K562 (cell line): ENCODE measurements at regions not wholly inside any gene's neighbourhood (a gene's known extent, or its start where the extent isn't known, plus 50 kb on each side); places are given as distances from the start of the nearest gene placed in this dataset.

Source experiments
- ATF7 ChIP-seq: fragments of 450-650 bp; IDR thresholded peaks from 2 replicates; pipeline ENCODE4 v1.7.1; 2014; ENCODE audit warnings: mild to moderate bottlenecking, moderate library complexity
- BACH1 ChIP-seq: fragments of 200-800 bp; sonication (Bioruptor generic); IDR thresholded peaks from 2 replicates; pipeline ENCODE4 v1.6.1; 2016; ENCODE audit warnings: missing genetic modification characterization, missing compliant biosample characterization
- BRF2 ChIP-seq: IDR thresholded peaks from 3 replicates; pipeline ENCODE4 v1.6.1; 2011; ENCODE audit warnings: borderline replicate concordance, mild to moderate bottlenecking; ENCODE audit not compliant: insufficient read length, insufficient read depth
- C11orf30 ChIP-seq: fragments of 450-650 bp; IDR thresholded peaks from 2 replicates; pipeline ENCODE4 v1.6.1; 2016; ENCODE audit warnings: low read depth, mild to moderate bottlenecking
- EGR1 ChIP-seq: fragments of 450-650 bp; conservative IDR thresholded peaks from 2 replicates; pipeline ENCODE4 v1.6.1; 2017; ENCODE audit warnings: mild to moderate bottlenecking
- MAFF ChIP-seq: IDR thresholded peaks from 2 replicates; pipeline ENCODE4 v1.6.1; 2012; ENCODE audit warnings: low read length, improper control_type of control experiment
- MAFK ChIP-seq: IDR thresholded peaks from 2 replicates; pipeline ENCODE4 v1.6.1; 2011; ENCODE audit warnings: low read length, improper control_type of control experiment
- NCOA2 ChIP-seq, 2 experiments: fragments of 450-650 bp; IDR thresholded peaks; 2 replicates each; pipeline ENCODE4 v1.6.1; 2018; ENCODE audit warnings: mild to moderate bottlenecking in 2 of 2, moderate library complexity in 1 of 2; ENCODE audit not compliant: partially characterized antibody in 2 of 2
- NR2C1 ChIP-seq, 2 experiments: fragments of 450-650 bp; IDR thresholded peaks; 2 replicates each; pipeline ENCODE4 v1.6.1; 2017; ENCODE audit warnings: mild to moderate bottlenecking in 2 of 2, antibody characterized with exemption in 1 of 2, inconsistent platforms in 1 of 2, missing compliant biosample characterization in 1 of 2, missing genetic modification characterization in 1 of 2
- NR2F6 ChIP-seq: fragments of 450-650 bp; formaldehyde crosslinking; IDR thresholded peaks from 2 replicates; pipeline ENCODE4 v1.4.0; 2020; ENCODE audit warnings: mild to moderate bottlenecking
- SNIP1 ChIP-seq: fragments of 450-650 bp; IDR thresholded peaks from 2 replicates; pipeline ENCODE4 v1.7.1; 2017; ENCODE audit warnings: low read depth, mild to moderate bottlenecking
- STAG1 ChIP-seq: sonication (generic); formaldehyde crosslinking; IDR thresholded peaks from 2 replicates; pipeline ENCODE4 v1.5.0; 2020; ENCODE audit warnings: missing genetic modification reagents, borderline replicate concordance
- STAT5B ChIP-seq: fragments of 250-450 bp; sonication (Bioruptor Pico); IDR thresholded peaks from 2 replicates; pipeline ENCODE4 v1.8.0; 2021; ENCODE audit warnings: mild to moderate bottlenecking, inconsistent platforms
- TCF7 ChIP-seq: sonication (generic); IDR thresholded peaks from 2 replicates; pipeline ENCODE4 v1.6.1; 2016; ENCODE audit warnings: antibody characterized with exemption, borderline replicate concordance
- ZFX ChIP-seq: sonication (generic); formaldehyde crosslinking; IDR thresholded peaks from 2 replicates; pipeline ENCODE4 v1.8.0; 2022; ENCODE audit warnings: mild to moderate bottlenecking, missing genetic modification reagents, moderate library complexity
- ZNF57 ChIP-seq: fragments of 450-650 bp; formaldehyde crosslinking; IDR thresholded peaks from 2 replicates; pipeline ENCODE4 v1.4.0; 2020; ENCODE audit warnings: mild to moderate bottlenecking, moderate library complexity
- ZNF609 ChIP-seq: sonication (generic); formaldehyde crosslinking; IDR thresholded peaks from 2 replicates; pipeline ENCODE4 v1.8.1; 2023; ENCODE audit warnings: missing genetic modification reagents, mild to moderate bottlenecking, borderline replicate concordance
- TF ChIP-seq, protein P1 (sequence below): fragments of 450-650 bp; formaldehyde crosslinking; conservative IDR thresholded peaks from 2 replicates; pipeline ENCODE4 v1.4.0; 2022; ENCODE audit warnings: mild to moderate bottlenecking, missing genetic modification characterization
- TF ChIP-seq, protein P2 (sequence below), 2 experiments: fragments of 450-650 bp; IDR thresholded peaks; 2 replicates each; pipeline ENCODE4 v1.6.1; 2018; ENCODE audit warnings: mild to moderate bottlenecking in 2 of 2, low read depth in 1 of 2; ENCODE audit not compliant: partially characterized antibody in 2 of 2

DNA sequence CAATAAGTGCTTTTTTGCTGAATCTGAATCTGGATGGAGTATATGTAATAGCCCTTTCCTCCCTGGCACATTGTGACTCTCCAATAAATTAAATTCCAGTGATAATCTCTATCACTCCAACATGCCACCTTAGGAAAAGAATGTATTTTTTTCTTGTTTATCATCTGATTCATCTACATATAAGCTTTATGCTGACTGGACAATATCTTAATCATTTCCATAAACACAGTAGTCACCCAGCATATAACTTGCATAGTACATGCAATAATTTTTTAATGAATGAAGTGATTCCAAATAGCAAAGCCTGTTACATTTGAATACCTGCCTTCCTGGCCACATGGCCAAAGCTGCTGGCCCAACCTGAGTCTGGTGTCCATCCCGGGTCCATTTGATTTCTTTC lies 477.6 kb upstream of the USP24 start (continued):
- TF ChIP-seq ZNF609 (CRISPR knock-in tag) (no peak), MAFK (peak; percentile 82), ZFX (CRISPR knock-in tag) (no peak), ATF7 (no peak), NR2F6 (no peak), EGR1 (no peak), SNIP1 (no peak), STAT5B (CRISPR knock-in tag) (no peak), C11orf30 (peak; percentile 41; the same call in 1 of the 2 replicates), MAFF (peak; percentile 80), BACH1 (tag) (no peak), ZNF57 (CRISPR knock-in tag) (no peak), BRF2 (no peak), TCF7 (no peak), STAG1 (CRISPR knock-in tag) (no peak), NR2C1 (IDR thresholded peaks at IDR 0.05) (no peak), NR2C1 (tag; IDR thresholded peaks at IDR 0.05) (no peak), NCOA2 (IDR thresholded peaks at IDR 0.05; ENCODE audit: partially characterized antibody in 2 of 2) (no peak)
- TF ChIP-seq, protein P1, sequence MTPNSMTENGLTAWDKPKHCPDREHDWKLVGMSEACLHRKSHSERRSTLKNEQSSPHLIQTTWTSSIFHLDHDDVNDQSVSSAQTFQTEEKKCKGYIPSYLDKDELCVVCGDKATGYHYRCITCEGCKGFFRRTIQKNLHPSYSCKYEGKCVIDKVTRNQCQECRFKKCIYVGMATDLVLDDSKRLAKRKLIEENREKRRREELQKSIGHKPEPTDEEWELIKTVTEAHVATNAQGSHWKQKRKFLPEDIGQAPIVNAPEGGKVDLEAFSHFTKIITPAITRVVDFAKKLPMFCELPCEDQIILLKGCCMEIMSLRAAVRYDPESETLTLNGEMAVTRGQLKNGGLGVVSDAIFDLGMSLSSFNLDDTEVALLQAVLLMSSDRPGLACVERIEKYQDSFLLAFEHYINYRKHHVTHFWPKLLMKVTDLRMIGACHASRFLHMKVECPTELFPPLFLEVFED (CRISPR knock-in tag) = no peak
- TF ChIP-seq, protein P2, sequence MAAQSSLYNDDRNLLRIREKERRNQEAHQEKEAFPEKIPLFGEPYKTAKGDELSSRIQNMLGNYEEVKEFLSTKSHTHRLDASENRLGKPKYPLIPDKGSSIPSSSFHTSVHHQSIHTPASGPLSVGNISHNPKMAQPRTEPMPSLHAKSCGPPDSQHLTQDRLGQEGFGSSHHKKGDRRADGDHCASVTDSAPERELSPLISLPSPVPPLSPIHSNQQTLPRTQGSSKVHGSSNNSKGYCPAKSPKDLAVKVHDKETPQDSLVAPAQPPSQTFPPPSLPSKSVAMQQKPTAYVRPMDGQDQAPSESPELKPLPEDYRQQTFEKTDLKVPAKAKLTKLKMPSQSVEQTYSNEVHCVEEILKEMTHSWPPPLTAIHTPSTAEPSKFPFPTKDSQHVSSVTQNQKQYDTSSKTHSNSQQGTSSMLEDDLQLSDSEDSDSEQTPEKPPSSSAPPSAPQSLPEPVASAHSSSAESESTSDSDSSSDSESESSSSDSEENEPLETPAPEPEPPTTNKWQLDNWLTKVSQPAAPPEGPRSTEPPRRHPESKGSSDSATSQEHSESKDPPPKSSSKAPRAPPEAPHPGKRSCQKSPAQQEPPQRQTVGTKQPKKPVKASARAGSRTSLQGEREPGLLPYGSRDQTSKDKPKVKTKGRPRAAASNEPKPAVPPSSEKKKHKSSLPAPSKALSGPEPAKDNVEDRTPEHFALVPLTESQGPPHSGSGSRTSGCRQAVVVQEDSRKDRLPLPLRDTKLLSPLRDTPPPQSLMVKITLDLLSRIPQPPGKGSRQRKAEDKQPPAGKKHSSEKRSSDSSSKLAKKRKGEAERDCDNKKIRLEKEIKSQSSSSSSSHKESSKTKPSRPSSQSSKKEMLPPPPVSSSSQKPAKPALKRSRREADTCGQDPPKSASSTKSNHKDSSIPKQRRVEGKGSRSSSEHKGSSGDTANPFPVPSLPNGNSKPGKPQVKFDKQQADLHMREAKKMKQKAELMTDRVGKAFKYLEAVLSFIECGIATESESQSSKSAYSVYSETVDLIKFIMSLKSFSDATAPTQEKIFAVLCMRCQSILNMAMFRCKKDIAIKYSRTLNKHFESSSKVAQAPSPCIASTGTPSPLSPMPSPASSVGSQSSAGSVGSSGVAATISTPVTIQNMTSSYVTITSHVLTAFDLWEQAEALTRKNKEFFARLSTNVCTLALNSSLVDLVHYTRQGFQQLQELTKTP (IDR thresholded peaks at IDR 0.05; ENCODE audit: low read depth in 1 of 2, partially characterized antibody in 2 of 2) = no peak
